ENCODE measurements at regions not wholly inside any gene's neighbourhood (a gene's known extent, or its start where the extent isn't known, plus 50 kb on each side); places are given as distances from the start of the nearest gene placed in this dataset.

DNA sequence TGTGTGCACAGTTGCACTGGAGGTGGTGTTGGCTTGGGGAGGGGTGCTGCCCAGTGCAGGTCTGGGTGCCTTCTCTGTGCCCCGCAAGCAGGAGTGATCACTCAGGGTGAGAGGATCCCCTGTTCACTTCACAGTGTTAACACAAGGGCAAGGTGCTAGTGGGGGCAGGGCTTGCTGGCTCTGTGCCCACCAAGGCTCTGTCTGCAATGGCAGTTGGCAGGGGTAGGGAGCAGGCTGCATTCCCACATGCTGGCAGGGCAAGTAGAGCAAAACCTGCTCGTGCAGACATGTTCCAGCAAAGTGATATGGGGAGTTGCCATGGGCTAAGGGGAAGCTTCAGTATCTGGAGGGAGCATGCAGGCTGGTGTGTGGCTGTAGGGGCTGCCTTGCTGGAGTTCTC, 428.0 kb downstream of the ZNF674 start:
- no peak for TF ChIP-seq EZH2 (IDR thresholded peaks at IDR 0.05)
- TF ChIP-seq, protein P1, sequence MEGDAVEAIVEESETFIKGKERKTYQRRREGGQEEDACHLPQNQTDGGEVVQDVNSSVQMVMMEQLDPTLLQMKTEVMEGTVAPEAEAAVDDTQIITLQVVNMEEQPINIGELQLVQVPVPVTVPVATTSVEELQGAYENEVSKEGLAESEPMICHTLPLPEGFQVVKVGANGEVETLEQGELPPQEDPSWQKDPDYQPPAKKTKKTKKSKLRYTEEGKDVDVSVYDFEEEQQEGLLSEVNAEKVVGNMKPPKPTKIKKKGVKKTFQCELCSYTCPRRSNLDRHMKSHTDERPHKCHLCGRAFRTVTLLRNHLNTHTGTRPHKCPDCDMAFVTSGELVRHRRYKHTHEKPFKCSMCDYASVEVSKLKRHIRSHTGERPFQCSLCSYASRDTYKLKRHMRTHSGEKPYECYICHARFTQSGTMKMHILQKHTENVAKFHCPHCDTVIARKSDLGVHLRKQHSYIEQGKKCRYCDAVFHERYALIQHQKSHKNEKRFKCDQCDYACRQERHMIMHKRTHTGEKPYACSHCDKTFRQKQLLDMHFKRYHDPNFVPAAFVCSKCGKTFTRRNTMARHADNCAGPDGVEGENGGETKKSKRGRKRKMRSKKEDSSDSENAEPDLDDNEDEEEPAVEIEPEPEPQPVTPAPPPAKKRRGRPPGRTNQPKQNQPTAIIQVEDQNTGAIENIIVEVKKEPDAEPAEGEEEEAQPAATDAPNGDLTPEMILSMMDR (IDR thresholded peaks at IDR 0.05): no peak

All from neural progenitor cell (in vitro differentiated cells).